MM.1S (cell line): ENCODE measurements at regions not wholly inside any gene's neighbourhood (a gene's known extent, or its start where the extent isn't known, plus 50 kb on each side); places are given as distances from the start of the nearest gene placed in this dataset.

ENCODE experiments used
- DNase-seq: peaks from one replicate; pipeline ENCODE4 v3.0.0-alpha.2; 2015
- H2AFZ ChIP-seq: fragments of 300-600 bp; sonication (generic); 2 replicates; pipeline ENCODE4 v1.6.0; 2016; ENCODE audit warnings: antibody characterized with exemption, low read length
- H3F3A ChIP-seq: fragments of 300-600 bp; sonication (generic); 2 replicates; pipeline ENCODE4 v1.6.1; 2016; ENCODE audit warnings: mild to moderate bottlenecking, antibody characterized with exemption, low read length, moderate library complexity, mixed read lengths; ENCODE audit not compliant: insufficient read depth
- H3K27ac ChIP-seq: fragments of 300-600 bp; sonication (generic); 2 replicates; pipeline ENCODE4 v1.5.1; 2016; ENCODE audit warnings: mild to moderate bottlenecking, low read length
- H3K27me3 ChIP-seq: fragments of 300-600 bp; sonication (generic); replicated peaks from 2 replicates; pipeline ENCODE4 v1.6.0; 2016; ENCODE audit warnings: low read length; ENCODE audit not compliant: insufficient read depth
- H3K36me3 ChIP-seq: fragments of 300-600 bp; sonication (generic); replicated peaks from 2 replicates; pipeline ENCODE4 v1.6.1; 2016; ENCODE audit warnings: mild to moderate bottlenecking, low read length, mixed read lengths; ENCODE audit not compliant: insufficient read depth
- H3K4me1 ChIP-seq: fragments of 300-600 bp; sonication (generic); 2 replicates; pipeline ENCODE4 v1.6.1; 2016; ENCODE audit warnings: low read length, mixed read lengths
- H3K4me2 ChIP-seq: fragments of 300-600 bp; sonication (generic); 2 replicates; pipeline ENCODE4 v1.6.0; 2016; ENCODE audit warnings: low read depth, low read length
- H3K4me3 ChIP-seq: fragments of 300-600 bp; sonication (generic); 2 replicates; pipeline ENCODE4 v1.5.1; 2016; ENCODE audit warnings: low read length, mixed read lengths
- H3K79me2 ChIP-seq: fragments of 300-600 bp; sonication (generic); 2 replicates; pipeline ENCODE4 v1.6.1; 2016; ENCODE audit warnings: mixed run types, low read length, mixed read lengths
- H3K9ac ChIP-seq: fragments of 300-600 bp; sonication (generic); 2 replicates; pipeline ENCODE4 v1.6.1; 2016; ENCODE audit warnings: low read length, mixed read lengths
- H3K9me2 ChIP-seq: fragments of 300-600 bp; sonication (generic); replicated peaks from 2 replicates; pipeline ENCODE4 v1.6.1; 2016; ENCODE audit warnings: mild to moderate bottlenecking, low read length, mixed read lengths; ENCODE audit not compliant: insufficient read depth
- H3K9me3 ChIP-seq: fragments of 300-600 bp; sonication (generic); replicated peaks from 2 replicates; pipeline ENCODE4 v1.6.1; 2016; ENCODE audit warnings: mild to moderate bottlenecking, low read length, mixed read lengths; ENCODE audit not compliant: insufficient read depth
- H4K20me1 ChIP-seq: fragments of 300-600 bp; sonication (generic); 2 replicates; pipeline ENCODE4 v1.6.1; 2016; ENCODE audit warnings: mild to moderate bottlenecking, low read length, moderate library complexity, mixed read lengths; ENCODE audit not compliant: insufficient read depth
- CTCF ChIP-seq: fragments of 300-600 bp; sonication (generic); IDR thresholded peaks from 2 replicates; pipeline ENCODE4 v1.5.1; 2016; ENCODE audit warnings: antibody characterized with exemption, low read length, mixed read lengths
- EZH2 ChIP-seq: fragments of 300-600 bp; sonication (generic); optimal IDR thresholded peaks from 2 replicates; pipeline ENCODE3; 2017; ENCODE audit warnings: low read depth, mild to moderate bottlenecking, antibody characterized with exemption, low read length, mixed read lengths
- EZH2phosphoT487 ChIP-seq: fragments of 300-600 bp; sonication (generic); IDR thresholded peaks from 2 replicates; pipeline ENCODE4 v1.6.1; 2018; ENCODE audit warnings: antibody characterized with exemption, low read length

- Histone ChIP-seq H3K4me3 (no peak overlapping the region), H2AFZ (no peak overlapping the region), H3K4me1 (no peaks in the 10 kb centered on the region), H3K9ac (no peak overlapping the region), H3K36me3 (no peaks in the 10 kb centered on the region), H3K9me2 (no peaks in the 10 kb centered on the region), H4K20me1 (no peaks in the 10 kb centered on the region), H3F3A (no peaks in the 10 kb centered on the region), H3K79me2 (no peaks in the 10 kb centered on the region), H3K27ac (no peak overlapping the region), H3K9me3 (no peaks in the 10 kb centered on the region), H3K27me3 (no peaks in the 10 kb centered on the region), H3K4me2 (no peak overlapping the region)
- TF ChIP-seq EZH2phosphoT487: no peak
- no peak for TF ChIP-seq CTCF
- TF ChIP-seq EZH2: no peak
- DNase-seq: no peak
Measured at GRCh38 chr11:112355726-112356125, 95.1 kb upstream of the PLET1 start.

DNA sequence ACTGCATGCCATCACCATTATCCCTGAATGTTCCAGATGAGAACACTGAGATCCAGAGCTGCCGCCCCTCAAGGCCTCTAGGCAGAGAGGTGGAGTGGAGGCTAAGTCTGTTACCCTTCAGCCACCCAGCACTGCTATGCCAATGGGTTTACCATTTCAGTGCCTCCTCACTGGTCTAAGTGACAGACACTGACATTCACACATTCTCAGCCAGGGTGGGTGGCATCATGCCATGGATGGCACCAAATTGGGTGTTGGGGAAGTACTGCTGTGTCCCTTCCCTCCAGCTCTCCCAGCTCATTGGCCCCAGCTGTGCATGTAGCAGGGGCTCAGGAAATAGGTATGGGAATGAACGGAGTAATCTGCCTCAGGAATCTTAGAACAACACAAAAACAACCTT, 96.8 kb upstream of the PLET1 start:
- H3K4me3 ChIP-seq: no peak overlapping the region
- no peaks in the 10 kb centered on the region for H4K20me1 ChIP-seq
- H3K9ac ChIP-seq: no peak overlapping the region
- no peaks in the 10 kb centered on the region for H3K36me3 ChIP-seq
- no peaks in the 10 kb centered on the region for H3F3A ChIP-seq
- H3K4me2 ChIP-seq: no peak overlapping the region
- no peaks in the 10 kb centered on the region for H3K9me3 ChIP-seq
- no peak overlapping the region for H2AFZ ChIP-seq
- no peaks in the 10 kb centered on the region for H3K79me2 ChIP-seq
- H3K27me3 ChIP-seq: no peaks in the 10 kb centered on the region
- DNase-seq: no peak
- no peak overlapping the region for H3K27ac ChIP-seq
- no peak for TF ChIP-seq EZH2
- no peak for TF ChIP-seq CTCF
- TF ChIP-seq EZH2phosphoT487: no peak
- no peaks in the 10 kb centered on the region for H3K9me2 ChIP-seq
- H3K4me1 ChIP-seq: no peaks in the 10 kb centered on the region

GRCh38 chr11:112361396-112361795, 100.7 kb upstream of the PLET1 start:
- TF ChIP-seq EZH2phosphoT487: no peak
- no peak for TF ChIP-seq CTCF
- TF ChIP-seq EZH2: no peak
- no peaks in the 10 kb centered on the region for H4K20me1 ChIP-seq
- H3K9me2 ChIP-seq: no peaks in the 10 kb centered on the region
- H3K9me3 ChIP-seq: no peaks in the 10 kb centered on the region
- no peaks in the 10 kb centered on the region for H3K4me1 ChIP-seq
- no peaks in the 10 kb centered on the region for H3F3A ChIP-seq
- H3K27me3 ChIP-seq: no peaks in the 10 kb centered on the region
- H3K36me3 ChIP-seq: no peaks in the 10 kb centered on the region
- no peak overlapping the region for H3K9ac ChIP-seq
- DNase-seq: no peak
- H3K4me3 ChIP-seq: no peak overlapping the region
- no peak overlapping the region for H3K4me2 ChIP-seq
- H2AFZ ChIP-seq: no peak overlapping the region
- H3K27ac ChIP-seq: no peak overlapping the region
- H3K79me2 ChIP-seq: no peaks in the 10 kb centered on the region
